ENCODE measurements at regions not wholly inside any gene's neighbourhood (a gene's known extent, or its start where the extent isn't known, plus 50 kb on each side); places are given as distances from the start of the nearest gene placed in this dataset.

GRCh38 chr17:54111576-54111975 is 288.8 kb downstream of the KIF2B start:
- no peak for TF ChIP-seq EZH2phosphoT487 (conservative IDR thresholded peaks at IDR 0.05; ENCODE audit: low read length)
- TF ChIP-seq, protein P1, sequence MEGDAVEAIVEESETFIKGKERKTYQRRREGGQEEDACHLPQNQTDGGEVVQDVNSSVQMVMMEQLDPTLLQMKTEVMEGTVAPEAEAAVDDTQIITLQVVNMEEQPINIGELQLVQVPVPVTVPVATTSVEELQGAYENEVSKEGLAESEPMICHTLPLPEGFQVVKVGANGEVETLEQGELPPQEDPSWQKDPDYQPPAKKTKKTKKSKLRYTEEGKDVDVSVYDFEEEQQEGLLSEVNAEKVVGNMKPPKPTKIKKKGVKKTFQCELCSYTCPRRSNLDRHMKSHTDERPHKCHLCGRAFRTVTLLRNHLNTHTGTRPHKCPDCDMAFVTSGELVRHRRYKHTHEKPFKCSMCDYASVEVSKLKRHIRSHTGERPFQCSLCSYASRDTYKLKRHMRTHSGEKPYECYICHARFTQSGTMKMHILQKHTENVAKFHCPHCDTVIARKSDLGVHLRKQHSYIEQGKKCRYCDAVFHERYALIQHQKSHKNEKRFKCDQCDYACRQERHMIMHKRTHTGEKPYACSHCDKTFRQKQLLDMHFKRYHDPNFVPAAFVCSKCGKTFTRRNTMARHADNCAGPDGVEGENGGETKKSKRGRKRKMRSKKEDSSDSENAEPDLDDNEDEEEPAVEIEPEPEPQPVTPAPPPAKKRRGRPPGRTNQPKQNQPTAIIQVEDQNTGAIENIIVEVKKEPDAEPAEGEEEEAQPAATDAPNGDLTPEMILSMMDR (IDR thresholded peaks at IDR 0.05; ENCODE audit: insufficient read depth, low read length, poor library complexity, severe bottlenecking), result no peak
- Histone ChIP-seq H3K36me3 (ENCODE audit: low read length) (no peaks in the 10 kb centered on the region), H3K9me2 (replicated peaks; ENCODE audit: insufficient read depth, low read length) (no peaks in the 10 kb centered on the region), H3K27ac (ENCODE audit: low read depth, low read length) (no peak overlapping the region), H3K9ac (ENCODE audit: low read length) (no peak overlapping the region), H3F3A (ENCODE audit: insufficient read depth) (no peaks in the 10 kb centered on the region), H3K9me3 (ENCODE audit: insufficient read depth, low read length) (no peaks in the 10 kb centered on the region), H4K20me1 (ENCODE audit: low read depth, low read length) (no peaks in the 10 kb centered on the region), H3K27me3 (ENCODE audit: low read length) (no peaks in the 10 kb centered on the region), H3K4me3 (ENCODE audit: insufficient read depth, low read length, poor library complexity, severe bottlenecking) (no peak overlapping the region), H2AFZ (ENCODE audit: low read depth, low read length, severe bottlenecking) (no peak overlapping the region), H3K4me2 (ENCODE audit: low read depth, low read length, poor library complexity, severe bottlenecking) (no peak overlapping the region), H3K79me2 (ENCODE audit: insufficient read depth, low read length) (no peaks in the 10 kb centered on the region)

- Histone ChIP-seq H3K4me3 (ENCODE audit: insufficient read depth, low read length, poor library complexity, severe bottlenecking) (no peak overlapping the region), H3K9me2 (replicated peaks; ENCODE audit: insufficient read depth, low read length) (no peaks in the 10 kb centered on the region), H3F3A (ENCODE audit: insufficient read depth) (no peaks in the 10 kb centered on the region), H3K9ac (ENCODE audit: low read length) (no peak overlapping the region), H3K27ac (ENCODE audit: low read depth, low read length) (no peak overlapping the region), H3K27me3 (ENCODE audit: low read length) (no peaks in the 10 kb centered on the region), H3K36me3 (ENCODE audit: low read length) (no peaks in the 10 kb centered on the region), H4K20me1 (ENCODE audit: low read depth, low read length) (no peaks in the 10 kb centered on the region), H3K9me3 (ENCODE audit: insufficient read depth, low read length) (no peaks in the 10 kb centered on the region; the same call in 1 of the 2 replicates), H2AFZ (ENCODE audit: low read depth, low read length, severe bottlenecking) (no peak overlapping the region), H3K79me2 (ENCODE audit: insufficient read depth, low read length) (no peaks in the 10 kb centered on the region), H3K4me2 (ENCODE audit: low read depth, low read length, poor library complexity, severe bottlenecking) (no peak overlapping the region)
- no peak for TF ChIP-seq EZH2phosphoT487 (conservative IDR thresholded peaks at IDR 0.05; ENCODE audit: low read length)
- TF ChIP-seq, protein P1 (IDR thresholded peaks at IDR 0.05; ENCODE audit: insufficient read depth, low read length, poor library complexity, severe bottlenecking), result no peak
These were observed 294.7 kb downstream of the KIF2B start for GRCh38 chr17:54117452-54117851.

- no peaks in the 10 kb centered on the region for H3K9me2 ChIP-seq (replicated peaks; ENCODE audit: insufficient read depth, low read length)
- no peaks in the 10 kb centered on the region for H3K36me3 ChIP-seq (ENCODE audit: low read length)
- H3K79me2 ChIP-seq (ENCODE audit: insufficient read depth, low read length), result no peaks in the 10 kb centered on the region
- no peak overlapping the region for H3K4me2 ChIP-seq (ENCODE audit: low read depth, low read length, poor library complexity, severe bottlenecking)
- no peaks in the 10 kb centered on the region for H3F3A ChIP-seq (ENCODE audit: insufficient read depth)
- no peak overlapping the region for H3K4me3 ChIP-seq (ENCODE audit: insufficient read depth, low read length, poor library complexity, severe bottlenecking)
- H3K9me3 ChIP-seq (ENCODE audit: insufficient read depth, low read length), result no peaks in the 10 kb centered on the region
- H3K27me3 ChIP-seq (ENCODE audit: low read length), result no peaks in the 10 kb centered on the region
- no peak overlapping the region for H3K27ac ChIP-seq (ENCODE audit: low read depth, low read length)
- TF ChIP-seq, protein P1 (IDR thresholded peaks at IDR 0.05; ENCODE audit: insufficient read depth, low read length, poor library complexity, severe bottlenecking), result no peak
- TF ChIP-seq EZH2phosphoT487 (conservative IDR thresholded peaks at IDR 0.05; ENCODE audit: low read length), result no peak
- H4K20me1 ChIP-seq (ENCODE audit: low read depth, low read length), result no peaks in the 10 kb centered on the region
- H2AFZ ChIP-seq (ENCODE audit: low read depth, low read length, severe bottlenecking), result no peak overlapping the region
- H3K9ac ChIP-seq (ENCODE audit: low read length), result no peak overlapping the region
These were observed 301.7 kb downstream of the KIF2B start for GRCh38 chr17:54124456-54124855.
